Neural crest cell (in vitro differentiated cells): ENCODE measurements at regions not wholly inside any gene's neighbourhood (a gene's known extent, or its start where the extent isn't known, plus 50 kb on each side); places are given as distances from the start of the nearest gene placed in this dataset.

Experiments used
- DNase-seq: peaks from one replicate; pipeline ENCODE4 v3.0.0; 2021; ENCODE audit warnings: low read depth, mixed read lengths, low spot score
- H3K27ac Mint-ChIP-seq: one replicate; pipeline ENCODE4 v1.8.0; 2021; ENCODE audit warnings: mild to moderate bottlenecking, mixed read lengths; ENCODE audit not compliant: unreplicated experiment
- H3K27me3 Mint-ChIP-seq: 2 replicates; pipeline ENCODE4 v1.8.0; 2021; ENCODE audit warnings: low read depth, mild to moderate bottlenecking, mixed read lengths
- H3K36me3 Mint-ChIP-seq: 2 replicates; pipeline ENCODE4 v1.8.0; 2021; ENCODE audit warnings: low read depth, mild to moderate bottlenecking, mixed read lengths
- H3K4me1 Mint-ChIP-seq: 2 replicates; pipeline ENCODE4 v1.8.0; 2021; ENCODE audit warnings: mixed read lengths
- H3K4me3 Mint-ChIP-seq: one replicate; pipeline ENCODE4 v1.8.0; 2021; ENCODE audit warnings: mild to moderate bottlenecking, mixed read lengths
- H3K9me3 Mint-ChIP-seq: 2 replicates; pipeline ENCODE4 v1.8.0; 2021; ENCODE audit warnings: mixed read lengths
- TF ChIP-seq, protein P1 (sequence below): fragments of 200-600 bp; sonication (generic); conservative IDR thresholded peaks from 2 replicates; pipeline ENCODE4 v1.5.0; 2021; ENCODE audit warnings: antibody characterized with exemption, mild to moderate bottlenecking

DNA sequence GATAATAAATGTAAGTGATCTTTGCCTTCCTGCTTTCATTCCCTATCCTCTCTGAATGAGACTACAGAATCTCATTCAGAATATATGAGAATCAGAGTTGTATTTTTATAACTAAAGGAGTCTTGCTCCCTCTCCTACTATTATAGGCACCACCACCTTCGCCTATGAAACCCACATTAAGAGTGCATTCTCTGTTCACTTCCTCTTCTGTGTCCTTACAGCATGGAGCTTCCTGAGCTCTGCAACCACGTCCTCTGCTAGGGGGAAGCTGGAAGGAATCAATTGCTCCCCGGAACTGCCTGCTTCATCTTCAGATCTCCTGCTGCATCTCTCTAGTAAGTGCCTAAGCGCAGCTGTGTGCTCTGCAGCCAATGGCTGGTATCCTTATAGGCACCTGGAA is 820.7 kb downstream of the GRID1 start:
- TF ChIP-seq, protein P1, sequence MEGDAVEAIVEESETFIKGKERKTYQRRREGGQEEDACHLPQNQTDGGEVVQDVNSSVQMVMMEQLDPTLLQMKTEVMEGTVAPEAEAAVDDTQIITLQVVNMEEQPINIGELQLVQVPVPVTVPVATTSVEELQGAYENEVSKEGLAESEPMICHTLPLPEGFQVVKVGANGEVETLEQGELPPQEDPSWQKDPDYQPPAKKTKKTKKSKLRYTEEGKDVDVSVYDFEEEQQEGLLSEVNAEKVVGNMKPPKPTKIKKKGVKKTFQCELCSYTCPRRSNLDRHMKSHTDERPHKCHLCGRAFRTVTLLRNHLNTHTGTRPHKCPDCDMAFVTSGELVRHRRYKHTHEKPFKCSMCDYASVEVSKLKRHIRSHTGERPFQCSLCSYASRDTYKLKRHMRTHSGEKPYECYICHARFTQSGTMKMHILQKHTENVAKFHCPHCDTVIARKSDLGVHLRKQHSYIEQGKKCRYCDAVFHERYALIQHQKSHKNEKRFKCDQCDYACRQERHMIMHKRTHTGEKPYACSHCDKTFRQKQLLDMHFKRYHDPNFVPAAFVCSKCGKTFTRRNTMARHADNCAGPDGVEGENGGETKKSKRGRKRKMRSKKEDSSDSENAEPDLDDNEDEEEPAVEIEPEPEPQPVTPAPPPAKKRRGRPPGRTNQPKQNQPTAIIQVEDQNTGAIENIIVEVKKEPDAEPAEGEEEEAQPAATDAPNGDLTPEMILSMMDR: no peak
- Mint-ChIP-seq H3K27ac (no peak overlapping the region), H3K27me3 (no peaks in the 10 kb centered on the region), H3K36me3 (no peaks in the 10 kb centered on the region), H3K9me3 (peaks cover 3% of the 10 kb centered on the region), H3K4me3 (no peak overlapping the region), H3K4me1 (peaks cover 27% of the 10 kb centered on the region)
- DNase-seq: no peak

DNA sequence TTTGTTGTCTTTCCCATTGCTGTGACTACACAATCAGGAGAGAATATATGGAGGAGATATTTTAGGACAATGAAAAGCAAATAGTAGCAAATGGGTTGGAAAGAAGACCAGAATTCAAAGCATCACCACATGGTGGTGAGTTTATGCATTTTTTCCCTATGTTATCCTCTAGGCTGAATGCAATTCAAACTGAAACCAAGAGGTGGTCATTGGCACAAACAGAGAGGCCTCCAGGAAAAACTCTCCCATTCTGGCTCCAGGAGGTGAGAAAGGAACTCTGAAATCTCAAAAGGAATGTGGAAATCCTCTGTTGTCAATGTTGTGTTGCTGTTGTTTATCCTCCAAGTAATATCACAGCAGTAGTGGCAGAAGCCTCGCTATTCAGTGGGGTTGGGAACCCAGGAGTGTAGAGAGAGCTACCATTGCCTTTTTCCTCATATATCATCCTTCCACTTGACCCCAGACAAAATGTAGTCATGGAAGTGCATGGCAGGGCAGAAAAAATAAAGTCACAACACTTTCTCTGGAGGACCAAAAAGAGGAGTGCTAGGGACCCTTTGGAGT is 819.1 kb downstream of the GRID1 start:
- Mint-ChIP-seq H3K36me3 (no peaks in the 10 kb centered on the region), H3K4me1 (peaks cover 17% of the 10 kb centered on the region), H3K27me3 (no peaks in the 10 kb centered on the region), H3K4me3 (no peak overlapping the region), H3K27ac (no peak overlapping the region), H3K9me3 (peaks cover 3% of the 10 kb centered on the region)
- TF ChIP-seq, protein P1: no peak
- no peak for DNase-seq

GRCh38 chr10:85548034-85548433 is 818.6 kb downstream of the GRID1 start:
- H3K4me1 Mint-ChIP-seq: peaks cover 12% of the 10 kb centered on the region
- TF ChIP-seq, protein P1: peak; percentile 63
- no peaks in the 10 kb centered on the region for H3K27me3 Mint-ChIP-seq
- no peaks in the 10 kb centered on the region for H3K36me3 Mint-ChIP-seq
- no peak for DNase-seq
- H3K9me3 Mint-ChIP-seq: peaks cover 3% of the 10 kb centered on the region
- H3K4me3 Mint-ChIP-seq: no peak overlapping the region
- H3K27ac Mint-ChIP-seq: no peak overlapping the region
